ENCODE measurements at regions not wholly inside any gene's neighbourhood (a gene's known extent, or its start where the extent isn't known, plus 50 kb on each side); places are given as distances from the start of the nearest gene placed in this dataset.

- Histone ChIP-seq H3K36me3 (ENCODE audit: control insufficient read depth in 2 of 4, insufficient read depth in 4 of 4, low read length in 3 of 4) (no peaks in the 10 kb centered on the region), H2BK12ac (ENCODE audit: low read depth, low read length) (no peak overlapping the region), H3K4me2 (ENCODE audit: insufficient read depth in 1 of 2, low read depth in 2 of 2, low read length in 2 of 2) (no peak overlapping the region), H3K23me2 (ENCODE audit: low read depth, low read length) (no peaks in the 10 kb centered on the region), H2BK15ac (ENCODE audit: low read length) (no peak overlapping the region), H3K79me2 (ENCODE audit: control insufficient read depth in 1 of 2, insufficient read depth in 2 of 2, low read length in 2 of 2) (no peaks in the 10 kb centered on the region), H3K4me1 (replicated peaks in 1 of 4; ENCODE audit: control insufficient read depth in 3 of 4, insufficient read depth in 4 of 4, low read length in 3 of 4) (no peaks in the 10 kb centered on the region), H2AK5ac (ENCODE audit: low read depth, low read length) (no peak overlapping the region), H3K9me3 (ENCODE audit: insufficient read depth in 2 of 2, low read depth in 1 of 2, low read length in 1 of 2) (no peaks in the 10 kb centered on the region), H2BK120ac (replicated peaks; ENCODE audit: low read depth, low read length) (no peak overlapping the region), H3K27ac (ENCODE audit: low read depth, low read length) (no peak overlapping the region), H3K56ac (replicated peaks; ENCODE audit: insufficient read length, low read depth, low read length) (no peak overlapping the region), H3K14ac (ENCODE audit: insufficient read length) (no peak overlapping the region), H3K23ac (ENCODE audit: insufficient read length) (no peak overlapping the region), H4K91ac (replicated peaks; ENCODE audit: insufficient read length, low read length) (no peak overlapping the region), H2BK5ac (ENCODE audit: low read depth, low read length) (no peak overlapping the region), H4K5ac (ENCODE audit: insufficient read length, low read depth, low read length) (no peak overlapping the region), H2AFZ (ENCODE audit: low read length) (no peak overlapping the region), H4K20me1 (replicated peaks in 1 of 2; ENCODE audit: control insufficient read depth in 1 of 2, insufficient read depth in 2 of 2, low read length in 2 of 2) (no peaks in the 10 kb centered on the region), H3K27me3 (replicated peaks in 1 of 4; ENCODE audit: control insufficient read depth in 3 of 4, extremely low read depth in 1 of 4, insufficient read depth in 3 of 4, low read length in 3 of 4) (no peaks in the 10 kb centered on the region), H3K9ac (replicated peaks in 1 of 4; ENCODE audit: extremely low read depth in 1 of 4, low read depth in 3 of 4, low read length in 3 of 4) (no peak overlapping the region), H3K4ac (replicated peaks; ENCODE audit: insufficient read length, low read depth, low read length) (no peak overlapping the region), H4K8ac (ENCODE audit: extremely low read depth, insufficient read depth, low read length) (no peak overlapping the region), H3K79me1 (ENCODE audit: low read depth, low read length) (no peaks in the 10 kb centered on the region), H3K18ac (ENCODE audit: extremely low read depth, low read length) (no peak overlapping the region), H3K4me3 (ENCODE audit: extremely low read depth in 1 of 4, insufficient read depth in 2 of 4, low read depth in 3 of 4, low read length in 4 of 4) (no peak overlapping the region), H2BK20ac (ENCODE audit: low read length) (no peak overlapping the region)
- FAIRE-seq, result no peak
- POLR2A ChIA-PET (ENCODE audit: partially characterized antibody), result no interaction called here
- WGBS, 2 experiments (ENCODE audit: extremely low coverage in 1 of 2, insufficient coverage in 1 of 2, insufficient read length in 1 of 2, insufficient replicate concordance in 2 of 2, low coverage in 1 of 2, low lambda C conversion rate in 2 of 2, missing lambda C conversion rate in 1 of 2), result 90% methylated on average over 5 of the region's 5 CpGs; no CpG with 5 or more reads in 1 of the 2 experiments
- CTCF ChIA-PET (ENCODE audit: partially characterized antibody), result no interaction called here
- TF ChIP-seq NRF1 (IDR thresholded peaks at IDR 0.05; ENCODE audit: low read depth, low read length), result no peak
- TF ChIP-seq EZH2 (IDR thresholded peaks at IDR 0.05; ENCODE audit: low read depth, low read length, severe bottlenecking), result no peak
- TF ChIP-seq SAP30 (IDR thresholded peaks at IDR 0.05; ENCODE audit: insufficient read depth, insufficient replicate concordance, low read length), result no peak
- no peak for TF ChIP-seq BRCA1 (IDR thresholded peaks at IDR 0.05; ENCODE audit: low read depth, low read length)
- no peak for TF ChIP-seq FOSL1 (IDR thresholded peaks at IDR 0.05; ENCODE audit: insufficient read depth, low read depth, low read length)
- no peak for TF ChIP-seq CREB1 (IDR thresholded peaks at IDR 0.05)
- TF ChIP-seq MAX (IDR thresholded peaks at IDR 0.05), result no peak
- TF ChIP-seq CEBPB (IDR thresholded peaks at IDR 0.05; ENCODE audit: low read depth, low read length), result no peak
- TF ChIP-seq NANOG (IDR thresholded peaks at IDR 0.05; ENCODE audit: insufficient read depth, low read depth, low read length, poor library complexity, severe bottlenecking), result no peak
- no peak for TF ChIP-seq BACH1 (IDR thresholded peaks at IDR 0.05; ENCODE audit: low read length)
- TF ChIP-seq TEAD4 (IDR thresholded peaks at IDR 0.05; ENCODE audit: low read depth, low read length), result no peak
- TF ChIP-seq SIRT6 (IDR thresholded peaks at IDR 0.05; ENCODE audit: low read length), result no peak
- no peak for TF ChIP-seq CTBP2 (IDR thresholded peaks at IDR 0.05; ENCODE audit: borderline replicate concordance, insufficient read depth, insufficient read length, low read length)
- TF ChIP-seq POU5F1 (IDR thresholded peaks at IDR 0.05; ENCODE audit: low read depth, low read length), result no peak
- no peak for TF ChIP-seq KDM1A (IDR thresholded peaks at IDR 0.05; ENCODE audit: borderline replicate concordance, low read length)
- no peak for TF ChIP-seq SRF (IDR thresholded peaks at IDR 0.05; ENCODE audit: low read depth, low read length)
- no peak for TF ChIP-seq POLR2A (IDR thresholded peaks at IDR 0.05; ENCODE audit: control extremely low read depth in 1 of 2, low read depth in 2 of 2, low read length in 2 of 2)
- DNase-seq (ENCODE audit: low read depth in 1 of 2, low spot score in 2 of 2), result no peak
Observed at GRCh38 chr20:52752023-52752422, 220.1 kb upstream of the TSHZ2 start.

All from H1 (cell line).